NT2/D1 (cell line): ENCODE measurements at regions not wholly inside any gene's neighbourhood (a gene's known extent, or its start where the extent isn't known, plus 50 kb on each side); places are given as distances from the start of the nearest gene placed in this dataset.

Experiments
- DNase-seq: peaks from one replicate; pipeline ENCODE4 v3.0.0-alpha.2; 2011; ENCODE audit warnings: low read depth, low spot score
- H3K27me3 ChIP-seq: 2 replicates; pipeline ENCODE4 v1.6.0; 2011; ENCODE audit warnings: mild to moderate bottlenecking; ENCODE audit not compliant: insufficient read length, insufficient read depth
- H3K36me3 ChIP-seq: 2 replicates; pipeline ENCODE4 v1.6.1; 2011; ENCODE audit warnings: mild to moderate bottlenecking, low read length, mixed read lengths; ENCODE audit not compliant: insufficient read depth, insufficient read length
- H3K4me1 ChIP-seq: 2 replicates; pipeline ENCODE4 v1.5.1; 2011; ENCODE audit not compliant: insufficient read depth, insufficient read length
- H3K4me3 ChIP-seq: 2 replicates; pipeline ENCODE4 v1.5.1; 2011; ENCODE audit warnings: low read depth; ENCODE audit not compliant: insufficient read length
- H3K9ac ChIP-seq: 2 replicates; pipeline ENCODE4 v1.6.0; 2011; ENCODE audit warnings: low read depth; ENCODE audit not compliant: insufficient read length
- H3K9me3 ChIP-seq: 2 replicates; pipeline ENCODE4 v1.5.1; 2011; ENCODE audit warnings: mild to moderate bottlenecking, low read length; ENCODE audit not compliant: insufficient read depth
- SUZ12 ChIP-seq: IDR thresholded peaks from 2 replicates; pipeline ENCODE4 v1.6.1; 2011; ENCODE audit not compliant: insufficient read length, insufficient read depth; ENCODE audit errors: extremely low read depth
- YY1 ChIP-seq: IDR thresholded peaks from 2 replicates; pipeline ENCODE4 v1.6.1; 2011; ENCODE audit not compliant: insufficient read length, insufficient read depth
- ZNF274 ChIP-seq: IDR thresholded peaks from 2 replicates; pipeline ENCODE4 v1.6.1; 2011; ENCODE audit warnings: mild to moderate bottlenecking, low read depth, low read length

- no peaks in the 10 kb centered on the region for H3K9me3 ChIP-seq
- H3K4me1 ChIP-seq, result no peaks in the 10 kb centered on the region
- H3K9ac ChIP-seq, result no peak overlapping the region
- no peak for TF ChIP-seq YY1
- TF ChIP-seq SUZ12, result no peak
- no peak for TF ChIP-seq ZNF274
- no peak for DNase-seq
- H3K4me3 ChIP-seq, result no peak overlapping the region
- no peaks in the 10 kb centered on the region for H3K36me3 ChIP-seq
- no peaks in the 10 kb centered on the region for H3K27me3 ChIP-seq
Measured at GRCh38 chr11:107276077-107276476, 181.5 kb downstream of the CWF19L2 start.

- Histone ChIP-seq H3K36me3 (no peaks in the 10 kb centered on the region), H3K27me3 (no peaks in the 10 kb centered on the region), H3K4me3 (no peak overlapping the region), H3K9me3 (no peaks in the 10 kb centered on the region), H3K4me1 (no peaks in the 10 kb centered on the region), H3K9ac (no peak overlapping the region)
- no peak for DNase-seq
- TF ChIP-seq YY1 (no peak), ZNF274 (no peak), SUZ12 (no peak)
Measured at GRCh38 chr11:107275632-107276031, 182.0 kb downstream of the CWF19L2 start.

DNA sequence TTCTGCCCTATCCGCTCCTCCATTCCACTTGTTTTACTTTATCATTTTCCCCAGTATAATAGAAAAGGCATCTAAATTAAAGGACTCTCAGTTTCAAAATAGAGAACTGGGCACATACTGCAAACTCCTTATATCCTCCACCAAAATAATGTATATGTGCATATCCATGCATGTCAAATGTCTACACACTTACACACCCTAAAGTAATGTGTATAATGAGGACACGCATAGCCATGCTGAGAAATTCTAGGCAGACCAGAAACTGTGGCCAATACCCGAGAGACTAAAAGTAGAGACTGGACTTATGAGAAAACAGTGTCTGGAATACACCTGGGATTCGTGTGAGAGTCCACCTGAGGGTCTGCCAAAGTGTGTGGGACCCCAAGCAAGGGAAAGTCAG lies 183.5 kb downstream of the CWF19L2 start:
- no peak for DNase-seq
- Histone ChIP-seq H3K27me3 (no peaks in the 10 kb centered on the region), H3K9me3 (no peaks in the 10 kb centered on the region), H3K4me1 (no peaks in the 10 kb centered on the region), H3K9ac (no peak overlapping the region), H3K36me3 (no peaks in the 10 kb centered on the region), H3K4me3 (no peak overlapping the region)
- TF ChIP-seq YY1, result no peak
- TF ChIP-seq SUZ12, result no peak
- TF ChIP-seq ZNF274, result no peak

DNA sequence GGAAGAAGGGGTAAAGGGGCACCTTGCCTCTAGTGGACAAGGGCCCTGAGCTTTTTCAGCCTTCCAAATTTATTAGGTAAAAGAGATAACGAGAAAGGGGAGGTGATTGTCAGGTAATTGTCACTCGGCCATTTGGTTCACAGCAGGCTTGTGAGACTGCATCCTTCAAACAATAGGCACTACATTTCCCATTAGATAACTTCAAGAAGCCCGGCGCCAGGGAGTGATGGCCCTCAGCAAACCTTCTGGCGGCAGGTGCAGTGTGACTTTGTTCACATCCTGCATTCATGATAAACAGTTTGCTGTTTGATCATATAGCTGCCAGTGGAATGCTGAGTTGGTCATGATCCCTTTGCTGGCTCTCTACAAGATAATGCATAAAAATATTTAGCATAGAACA lies 185.1 kb downstream of the CWF19L2 start:
- no peaks in the 10 kb centered on the region for H3K36me3 ChIP-seq
- TF ChIP-seq ZNF274, result no peak
- no peak for TF ChIP-seq SUZ12
- no peak for TF ChIP-seq YY1
- H3K4me3 ChIP-seq, result no peak overlapping the region
- no peaks in the 10 kb centered on the region for H3K9me3 ChIP-seq
- H3K9ac ChIP-seq, result no peak overlapping the region
- H3K27me3 ChIP-seq, result no peaks in the 10 kb centered on the region
- H3K4me1 ChIP-seq, result no peaks in the 10 kb centered on the region
- no peak for DNase-seq

GRCh38 chr11:107271425-107271824 lies 186.2 kb downstream of the CWF19L2 start:
- H3K9me3 ChIP-seq, result no peaks in the 10 kb centered on the region

DNA sequence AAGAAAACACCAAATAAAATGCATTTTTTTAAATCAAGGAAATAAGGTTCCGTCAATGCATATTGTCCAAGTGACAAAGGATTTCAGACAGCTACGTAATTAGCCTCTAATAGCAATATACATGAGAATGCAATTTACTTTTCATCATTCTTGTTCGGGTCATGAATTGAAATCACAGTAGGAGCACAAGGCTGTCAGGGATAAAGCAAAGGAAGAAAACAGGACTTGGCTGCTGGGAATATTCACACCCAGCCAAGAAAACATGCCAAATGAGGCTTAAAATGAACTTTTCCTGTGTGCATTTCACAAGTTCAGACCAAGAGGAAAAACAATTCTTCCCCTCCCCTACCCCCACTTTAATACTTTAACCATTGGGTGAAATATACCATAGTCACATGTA lies 188.6 kb downstream of the CWF19L2 start:
- Histone ChIP-seq H3K4me1 (no peaks in the 10 kb centered on the region), H3K4me3 (no peak overlapping the region), H3K9ac (no peak overlapping the region), H3K9me3 (no peaks in the 10 kb centered on the region), H3K36me3 (no peaks in the 10 kb centered on the region), H3K27me3 (no peaks in the 10 kb centered on the region)
- no peak for TF ChIP-seq SUZ12
- TF ChIP-seq YY1, result no peak
- no peak for DNase-seq

More at GRCh38 chr11:107271425-107271824, 186.2 kb downstream of the CWF19L2 start:
- H3K4me1 ChIP-seq, result no peaks in the 10 kb centered on the region
- H3K27me3 ChIP-seq, result no peaks in the 10 kb centered on the region
- no peaks in the 10 kb centered on the region for H3K36me3 ChIP-seq
- no peak for TF ChIP-seq ZNF274
- no peak for TF ChIP-seq SUZ12
- TF ChIP-seq YY1, result no peak
- DNase-seq, result no peak
- no peak overlapping the region for H3K9ac ChIP-seq
- no peak overlapping the region for H3K4me3 ChIP-seq

DNA sequence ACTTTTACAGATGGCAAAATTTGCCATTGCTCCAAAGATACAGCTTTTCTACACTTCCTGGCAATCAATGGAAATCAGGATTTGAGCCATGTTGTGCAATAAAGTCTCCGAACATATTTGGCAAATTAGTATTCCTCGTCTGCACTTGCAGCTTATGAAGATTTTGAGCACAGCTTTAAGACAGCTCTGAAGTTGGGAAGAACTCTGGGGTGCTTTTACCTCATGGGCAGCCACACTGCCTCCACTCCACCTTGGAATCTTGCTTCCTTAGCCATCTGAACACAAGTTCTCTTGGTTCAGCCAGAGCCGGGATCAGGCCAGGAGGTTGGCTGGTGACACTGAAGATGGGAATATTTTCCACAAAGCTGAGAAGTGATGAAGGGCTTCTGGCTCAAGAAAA lies 191.2 kb downstream of the CWF19L2 start:
- no peak overlapping the region for H3K4me3 ChIP-seq
- H3K4me1 ChIP-seq, result no peaks in the 10 kb centered on the region
- TF ChIP-seq YY1 (no peak), SUZ12 (no peak), ZNF274 (no peak)
- no peak overlapping the region for H3K9ac ChIP-seq
- no peaks in the 10 kb centered on the region for H3K27me3 ChIP-seq
- no peaks in the 10 kb centered on the region for H3K9me3 ChIP-seq
- no peaks in the 10 kb centered on the region for H3K36me3 ChIP-seq
- no peak for DNase-seq

- Histone ChIP-seq H3K4me1 (no peaks in the 10 kb centered on the region), H3K4me3 (no peak overlapping the region), H3K36me3 (no peaks in the 10 kb centered on the region), H3K9ac (no peak overlapping the region), H3K27me3 (no peaks in the 10 kb centered on the region), H3K9me3 (no peaks in the 10 kb centered on the region)
- TF ChIP-seq SUZ12 (no peak), YY1 (no peak), ZNF274 (no peak)
- DNase-seq, result no peak
Measured at GRCh38 chr11:107265591-107266121, 192.0 kb downstream of the CWF19L2 start.
